Spleen (tissue), 11 donors: ENCODE measurements at regions not wholly inside any gene's neighbourhood (a gene's known extent, or its start where the extent isn't known, plus 50 kb on each side); places are given as distances from the start of the nearest gene placed in this dataset.

Experiments
- DNase-seq: peaks from one replicate; pipeline ENCODE4 v3.0.0-alpha.2; 2020
- H3K27ac ChIP-seq, 8 donors: fragments of 200-600 bp; sonication (generic) in 7 of 8; 1 replicate in 4 of 8; 2 replicates in 4 of 8; pipeline versions ENCODE4 v1.5.0 to v1.8.0; 2016 to 2021; ENCODE audit warnings: inconsistent platforms in 4 of 8, mild to moderate bottlenecking in 4 of 8, moderate library complexity in 1 of 8
- H3K27me3 ChIP-seq, 7 donors: fragments of 200-600 bp; sonication (generic) in 6 of 7; replicated peaks in 1 of 7; 1 replicate in 4 of 7; 2 replicates in 3 of 7; pipeline versions ENCODE4 v1.5.0 to v1.8.0; 2016 to 2021; ENCODE audit warnings: inconsistent platforms in 3 of 7, mild to moderate bottlenecking in 1 of 7
- H3K36me3 ChIP-seq, 6 donors: fragments of 200-600 bp; sonication (generic) in 5 of 6; 1 replicate in 4 of 6; 2 replicates in 2 of 6; pipeline versions ENCODE4 v1.5.0 to v1.8.0; 2016 to 2021; ENCODE audit warnings: inconsistent platforms in 2 of 6
- H3K4me1 ChIP-seq, 6 donors: fragments of 200-600 bp; sonication (generic) in 5 of 6; 1 replicate in 3 of 6; 2 replicates in 3 of 6; pipeline versions ENCODE4 v1.5.0 to v1.8.0; 2016 to 2021; ENCODE audit warnings: inconsistent platforms in 3 of 6
- H3K4me3 ChIP-seq, 8 donors: fragments of 200-600 bp; sonication (generic) in 7 of 8; 1 replicate in 4 of 8; 2 replicates in 4 of 8; pipeline versions ENCODE4 v1.5.0 to v1.8.0; 2016 to 2021; ENCODE audit warnings: inconsistent platforms in 4 of 8, mild to moderate bottlenecking in 4 of 8, moderate library complexity in 2 of 8
- H3K9me3 ChIP-seq, 8 donors: fragments of 200-600 bp; sonication (generic) in 7 of 8; 1 replicate in 4 of 8; 2 replicates in 4 of 8; pipeline versions ENCODE4 v1.5.0 to v1.8.0; 2016 to 2021; ENCODE audit warnings: inconsistent platforms in 4 of 8
- POLR2A ChIP-seq, 3 donors: fragments of 450-650 bp; IDR thresholded peaks; one replicate each; pipeline ENCODE4 v1.5.1; 2017; ENCODE audit warnings: antibody characterized with exemption in 3 of 3, mild to moderate bottlenecking in 1 of 3
- POLR2AphosphoS5 ChIP-seq, 3 donors: sonication (generic); formaldehyde crosslinking; IDR thresholded peaks; one replicate each; pipeline ENCODE4 v1.5.1; 2017; ENCODE audit warnings: antibody characterized with exemption in 3 of 3
- WGBS, 5 donors: extraction: QIAGEN DNeasy Blood & Tissue Kit in 3 of 5; methylation state at CpG; one replicate each; pipeline versions ENCODE4 v1.1.5 to v1.1.7; 2013 to 2018; 5-methylcytosine and 5-hydroxymethylcytosine counted together
- intact Hi-C: fragments of 100-400 bp; cut with DNase I; formaldehyde crosslinking; loops from one replicate; pipeline ENCODE4 v1.15.0; 2023; ENCODE audit warnings: low total_unique reads
- TF ChIP-seq, protein P1 (sequence below), 11 experiments: fragments of 200-600 bp in 7 of 11; fragments of 450-650 bp in 4 of 11; sonication (generic) in 4 of 11; IDR thresholded peaks in 8 of 11; conservative IDR thresholded peaks in 3 of 11; 1 replicate in 7 of 11; 2 replicates in 4 of 11; pipeline versions ENCODE4 v1.4.0 to v1.8.0; 2016 to 2021; ENCODE audit warnings: antibody characterized with exemption in 11 of 11, inconsistent platforms in 4 of 11, mild to moderate bottlenecking in 1 of 11
- donor health status: healthy with polysubstance abuse.
- donor health status: DM: no; HTN: no; CAD: no; lungs with moderate emphysema.
- donor health status: DM: no; HTN: no; CAD: no.
- donor health status: Bipolar disorder and iron deficiency.
- donor health status: healthy.
- donor health status: DM: no; HTN: no; CAD: no.
- donor health status: DM: yes; HTN: yes; CAD: no.

DNA sequence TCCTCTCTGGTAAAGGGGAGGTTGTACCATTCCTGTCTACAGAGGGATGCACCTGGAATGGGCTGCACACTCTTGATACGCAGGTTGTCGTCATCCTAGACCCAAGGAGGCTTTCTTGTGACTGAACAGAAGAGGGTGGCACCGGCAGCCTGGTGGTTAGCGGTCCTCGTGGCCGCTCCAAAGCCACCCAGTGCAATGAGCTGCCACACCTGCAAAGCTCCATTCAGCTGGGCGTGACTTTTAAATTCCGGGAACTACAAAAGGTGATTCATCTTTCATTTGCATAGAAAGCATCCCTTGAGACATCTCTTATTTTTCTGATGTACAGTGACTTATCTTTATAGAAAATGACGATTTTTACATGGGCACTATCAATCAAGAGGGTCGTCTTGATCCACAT is 286.1 kb upstream of the IRX1 start:
- TF ChIP-seq, protein P1, sequence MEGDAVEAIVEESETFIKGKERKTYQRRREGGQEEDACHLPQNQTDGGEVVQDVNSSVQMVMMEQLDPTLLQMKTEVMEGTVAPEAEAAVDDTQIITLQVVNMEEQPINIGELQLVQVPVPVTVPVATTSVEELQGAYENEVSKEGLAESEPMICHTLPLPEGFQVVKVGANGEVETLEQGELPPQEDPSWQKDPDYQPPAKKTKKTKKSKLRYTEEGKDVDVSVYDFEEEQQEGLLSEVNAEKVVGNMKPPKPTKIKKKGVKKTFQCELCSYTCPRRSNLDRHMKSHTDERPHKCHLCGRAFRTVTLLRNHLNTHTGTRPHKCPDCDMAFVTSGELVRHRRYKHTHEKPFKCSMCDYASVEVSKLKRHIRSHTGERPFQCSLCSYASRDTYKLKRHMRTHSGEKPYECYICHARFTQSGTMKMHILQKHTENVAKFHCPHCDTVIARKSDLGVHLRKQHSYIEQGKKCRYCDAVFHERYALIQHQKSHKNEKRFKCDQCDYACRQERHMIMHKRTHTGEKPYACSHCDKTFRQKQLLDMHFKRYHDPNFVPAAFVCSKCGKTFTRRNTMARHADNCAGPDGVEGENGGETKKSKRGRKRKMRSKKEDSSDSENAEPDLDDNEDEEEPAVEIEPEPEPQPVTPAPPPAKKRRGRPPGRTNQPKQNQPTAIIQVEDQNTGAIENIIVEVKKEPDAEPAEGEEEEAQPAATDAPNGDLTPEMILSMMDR (IDR thresholded peaks at IDR 0.05 in 8 of 11, conservative IDR thresholded peaks at IDR 0.05 in 3 of 11) = no peak
- TF ChIP-seq POLR2AphosphoS5 (IDR thresholded peaks at IDR 0.05) = no peak
- no peak for TF ChIP-seq POLR2A (IDR thresholded peaks at IDR 0.05)
- Histone ChIP-seq H3K9me3 (peaks cover 0 to 38% (median 19%) of the 10 kb centered on the region in 8 donors), H3K4me1 (no peaks in the 10 kb centered on the region), H3K4me3 (no peak overlapping the region), H3K27ac (no peak overlapping the region), H3K27me3 (no peaks in the 10 kb centered on the region), H3K36me3 (no peaks in the 10 kb centered on the region)
- intact Hi-C loops = no loop called here
- no peak for DNase-seq
- WGBS, 5 donors = 81 to 90% (median 84%) methylated on average over 10 of the region's 10 CpGs

DNA sequence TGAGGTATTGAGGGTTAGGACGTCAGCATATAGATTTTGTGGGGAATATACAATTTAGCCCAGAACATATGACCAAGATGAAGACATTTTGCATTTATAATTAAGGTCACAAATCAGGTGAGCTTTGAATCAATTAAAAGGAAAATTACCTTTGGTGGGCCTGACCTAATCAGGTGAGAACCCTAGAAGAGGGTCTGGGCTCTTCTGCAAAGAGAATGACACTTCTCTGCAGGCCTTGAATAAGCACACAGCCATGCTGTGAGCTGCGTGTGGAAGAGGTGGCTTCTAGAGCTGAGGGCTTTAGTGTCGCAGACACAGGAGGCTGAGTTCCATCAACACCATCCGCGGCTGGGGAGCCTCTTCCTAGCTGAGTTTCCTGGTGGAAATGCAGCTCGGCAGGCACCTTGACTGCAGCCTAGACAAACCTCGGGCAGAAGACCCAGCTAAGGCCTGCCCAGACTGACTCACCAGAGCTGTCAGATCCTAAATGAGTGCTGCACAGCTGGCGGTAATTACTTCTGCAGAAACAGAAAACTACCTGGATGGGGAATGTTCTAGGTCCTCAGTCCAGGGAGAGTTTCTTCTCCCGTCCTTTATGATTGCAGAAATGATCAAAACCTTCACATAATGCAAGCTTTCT is 287.5 kb upstream of the IRX1 start:
- DNase-seq = no peak
- 71 to 88% (median 78%) methylated on average over 6 to 9 of the region's 9 CpGs for WGBS, 5 donors
- intact Hi-C loops = no loop called here
- Histone ChIP-seq H3K27ac (no peak overlapping the region), H3K4me1 (no peaks in the 10 kb centered on the region), H3K36me3 (no peaks in the 10 kb centered on the region), H3K4me3 (no peak overlapping the region), H3K9me3 (peaks cover 0 to 33% (median 17%) of the 10 kb centered on the region in 8 donors), H3K27me3 (no peaks in the 10 kb centered on the region)
- no peak for TF ChIP-seq POLR2A (IDR thresholded peaks at IDR 0.05)
- TF ChIP-seq POLR2AphosphoS5 (IDR thresholded peaks at IDR 0.05) = no peak
- TF ChIP-seq, protein P1 (IDR thresholded peaks at IDR 0.05 in 8 of 11, conservative IDR thresholded peaks at IDR 0.05 in 3 of 11) = no peak

DNA sequence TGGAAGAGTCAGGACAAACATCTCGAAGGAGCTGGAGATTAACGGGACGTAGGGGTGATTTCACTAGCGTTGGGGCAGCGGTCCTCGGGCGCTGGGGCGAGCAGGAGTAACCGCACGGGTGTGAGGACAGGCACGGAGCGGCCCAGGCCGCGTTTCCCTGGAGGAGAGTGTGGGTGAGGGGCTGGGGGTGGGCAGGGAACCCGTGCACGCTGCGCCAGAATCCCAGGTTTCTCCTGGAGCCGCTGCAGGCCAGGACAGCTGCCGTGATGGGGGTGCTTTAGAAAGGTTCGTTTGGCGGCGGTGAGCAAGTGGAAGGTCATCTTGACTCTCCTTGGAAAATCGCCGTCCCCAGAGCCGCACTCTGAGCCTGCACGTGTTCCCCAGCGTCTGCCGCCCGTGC is 290.2 kb upstream of the IRX1 start:
- WGBS, 5 donors = 81 to 88% (median 85%) methylated on average over 28 to 29 of the region's 29 CpGs
- H3K4me1 ChIP-seq = no peaks in the 10 kb centered on the region
- TF ChIP-seq, protein P1 (IDR thresholded peaks at IDR 0.05 in 8 of 11, conservative IDR thresholded peaks at IDR 0.05 in 3 of 11) = no peak
- no peak for TF ChIP-seq POLR2A (IDR thresholded peaks at IDR 0.05)
- TF ChIP-seq POLR2AphosphoS5 (IDR thresholded peaks at IDR 0.05) = no peak
- H3K9me3 ChIP-seq = peaks cover 0 to 7% (median 0%) of the 10 kb centered on the region in 8 donors
- H3K27me3 ChIP-seq = peaks cover 0 to 8% (median 0%) of the 10 kb centered on the region in 7 donors
- DNase-seq = peak; percentile 72
- no peak overlapping the region for H3K4me3 ChIP-seq
- intact Hi-C loops = no loop called here
- no peak overlapping the region for H3K27ac ChIP-seq
- H3K36me3 ChIP-seq = no peaks in the 10 kb centered on the region

DNA sequence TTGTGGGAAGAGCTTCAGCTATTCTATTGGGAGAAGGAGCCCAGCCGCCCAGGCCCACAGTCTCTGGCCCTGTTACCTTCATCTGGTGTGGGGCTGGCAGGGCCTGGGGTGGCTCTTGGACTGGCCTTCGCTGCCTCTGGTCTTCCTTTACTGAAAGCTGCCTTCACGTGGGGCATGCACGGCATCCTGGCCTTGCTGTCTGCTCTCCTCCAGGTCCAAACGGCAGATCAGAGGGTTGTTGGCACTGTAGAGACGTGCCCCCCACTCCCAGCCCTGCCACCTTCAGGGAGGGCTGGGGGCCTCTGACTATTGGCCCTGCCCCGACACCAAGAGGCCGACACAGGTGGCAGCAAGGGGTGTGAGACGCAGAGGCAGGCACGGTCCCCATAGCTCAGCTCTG is 291.3 kb upstream of the IRX1 start:
- H3K9me3 ChIP-seq = peaks cover 0 to 7% (median 0%) of the 10 kb centered on the region in 8 donors
- WGBS, 5 donors = 72 to 84% (median 77%) methylated on average over 9 to 10 of the region's 10 CpGs
- TF ChIP-seq POLR2A (IDR thresholded peaks at IDR 0.05) = no peak
- TF ChIP-seq POLR2AphosphoS5 (IDR thresholded peaks at IDR 0.05) = no peak
- TF ChIP-seq, protein P1 (IDR thresholded peaks at IDR 0.05 in 8 of 11, conservative IDR thresholded peaks at IDR 0.05 in 3 of 11) = no peak
- H3K36me3 ChIP-seq = no peaks in the 10 kb centered on the region
- intact Hi-C loops = no loop called here
- peaks cover 0 to 11% (median 0%) of the 10 kb centered on the region in 7 donors for H3K27me3 ChIP-seq
- no peak for DNase-seq
- no peaks in the 10 kb centered on the region for H3K4me1 ChIP-seq
- no peak overlapping the region for H3K4me3 ChIP-seq
- peak overlapping the region in 1 of 8 donors; percentile 47 for H3K27ac ChIP-seq
